ENCODE measurements at regions not wholly inside any gene's neighbourhood (a gene's known extent, or its start where the extent isn't known, plus 50 kb on each side); places are given as distances from the start of the nearest gene placed in this dataset.
"Not testable (repeated sequence)": the region's sequence is repeated elsewhere in the genome, so short reads cannot be mapped to it uniquely, and the experiment has no call there.

GRCh38 chr6:67790569-67790968, 844.5 kb upstream of the ADGRB3 start:
- H3K27ac ChIP-seq (ENCODE audit: low read length), result no peak overlapping the region
- no peaks in the 10 kb centered on the region for H3K4me1 ChIP-seq (ENCODE audit: control insufficient read depth, insufficient read depth, low read length)
- H3K36me3 ChIP-seq (ENCODE audit: control insufficient read depth in 2 of 2, insufficient read depth in 2 of 2, low read length in 2 of 2), result no peaks in the 10 kb centered on the region
- H3K9me3 ChIP-seq (ENCODE audit: control insufficient read depth in 2 of 2, low read length in 2 of 2), result no peaks in the 10 kb centered on the region
- H3K27me3 ChIP-seq (ENCODE audit: control insufficient read depth in 1 of 2, insufficient read depth in 2 of 2, low read length in 2 of 2), result no peaks in the 10 kb centered on the region
- no peak overlapping the region for H3K9ac ChIP-seq (ENCODE audit: low read length in 2 of 2)
- H3K4me3 ChIP-seq (ENCODE audit: low read length in 2 of 2), result no peak overlapping the region

DNA sequence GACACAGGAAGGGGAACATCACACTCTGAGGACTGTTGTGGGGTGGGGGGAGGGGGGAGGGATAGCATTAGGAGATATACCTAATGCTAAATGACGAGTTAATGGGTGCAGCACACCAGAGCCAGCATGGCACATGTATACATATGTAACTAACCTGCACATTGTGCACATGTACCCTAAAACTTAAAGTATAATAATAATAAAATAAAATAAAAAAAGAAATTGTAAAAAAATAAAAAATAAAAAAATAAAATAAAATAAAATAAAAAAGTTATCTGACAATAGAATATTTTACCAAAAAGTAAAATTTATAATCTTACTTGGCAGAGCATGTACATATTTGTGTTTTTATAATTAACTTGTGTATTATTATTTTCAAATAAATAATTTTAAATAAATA, 848.0 kb upstream of the ADGRB3 start:
- not testable (repeated sequence) for H3K27me3 ChIP-seq (ENCODE audit: control insufficient read depth in 1 of 2, insufficient read depth in 2 of 2, low read length in 2 of 2); H3K4me3 ChIP-seq (ENCODE audit: low read length in 2 of 2); H3K9ac ChIP-seq (ENCODE audit: low read length in 2 of 2); H3K9me3 ChIP-seq (ENCODE audit: control insufficient read depth in 2 of 2, low read length in 2 of 2); H3K36me3 ChIP-seq (ENCODE audit: control insufficient read depth in 2 of 2, insufficient read depth in 2 of 2, low read length in 2 of 2); H3K4me1 ChIP-seq (ENCODE audit: control insufficient read depth, insufficient read depth, low read length); H3K27ac ChIP-seq (ENCODE audit: low read length)

DNA sequence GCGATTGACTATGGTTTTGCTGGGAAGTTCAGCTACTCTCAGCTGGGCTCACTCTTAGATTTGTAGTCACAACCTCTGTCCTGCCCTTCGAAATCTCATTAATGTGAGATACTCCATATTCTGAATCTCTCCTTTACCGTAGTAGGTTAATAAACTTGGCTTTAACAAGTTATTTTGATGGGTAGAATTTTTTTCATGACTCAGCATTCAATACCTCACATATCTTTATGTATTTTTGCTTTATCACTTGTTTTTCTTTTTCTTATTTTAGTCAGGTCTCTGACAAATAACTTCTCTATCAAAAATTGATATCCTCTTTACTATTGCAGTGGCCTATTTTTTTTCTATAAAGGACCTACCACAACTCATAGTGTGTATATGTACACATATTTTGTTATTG, 855.2 kb upstream of the ADGRB3 start:
- H3K27ac ChIP-seq (ENCODE audit: low read length), result no peak overlapping the region

DNA sequence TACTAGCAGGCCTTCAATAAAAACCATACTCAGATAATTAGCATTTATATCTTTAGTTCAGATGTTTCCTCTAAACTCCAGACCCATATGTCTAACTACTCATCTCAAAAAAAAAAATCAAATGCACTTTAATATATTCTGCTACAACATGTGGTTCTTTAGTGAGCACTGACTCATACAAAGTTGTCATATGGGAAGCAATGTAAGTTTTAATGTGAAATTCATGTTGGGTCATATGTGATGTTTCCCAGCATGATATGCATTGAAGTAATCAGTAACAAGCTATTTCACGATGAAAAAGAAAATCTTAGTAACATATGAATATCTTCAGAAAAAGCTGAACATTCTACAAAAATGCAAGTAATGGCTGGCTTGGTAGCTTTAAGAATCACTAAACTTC, 859.7 kb upstream of the ADGRB3 start:
- Histone ChIP-seq H3K9ac (ENCODE audit: low read length in 2 of 2) (no peak overlapping the region), H3K36me3 (ENCODE audit: control insufficient read depth in 2 of 2, insufficient read depth in 2 of 2, low read length in 2 of 2) (no peaks in the 10 kb centered on the region), H3K9me3 (ENCODE audit: control insufficient read depth in 2 of 2, low read length in 2 of 2) (no peaks in the 10 kb centered on the region), H3K27ac (ENCODE audit: low read length) (no peak overlapping the region), H3K27me3 (ENCODE audit: control insufficient read depth in 1 of 2, insufficient read depth in 2 of 2, low read length in 2 of 2) (no peaks in the 10 kb centered on the region), H3K4me3 (ENCODE audit: low read length in 2 of 2) (no peak overlapping the region), H3K4me1 (ENCODE audit: control insufficient read depth, insufficient read depth, low read length) (no peaks in the 10 kb centered on the region)

More for the DNA sequence above, 855.2 kb upstream of the ADGRB3 start:
- H3K27me3 ChIP-seq (ENCODE audit: control insufficient read depth in 1 of 2, insufficient read depth in 2 of 2, low read length in 2 of 2), result no peaks in the 10 kb centered on the region
- H3K9me3 ChIP-seq (ENCODE audit: control insufficient read depth in 2 of 2, low read length in 2 of 2), result no peaks in the 10 kb centered on the region
- H3K4me3 ChIP-seq (ENCODE audit: low read length in 2 of 2), result no peak overlapping the region
- H3K36me3 ChIP-seq (ENCODE audit: control insufficient read depth in 2 of 2, insufficient read depth in 2 of 2, low read length in 2 of 2), result no peaks in the 10 kb centered on the region
- no peak overlapping the region for H3K9ac ChIP-seq (ENCODE audit: low read length in 2 of 2)
- H3K4me1 ChIP-seq (ENCODE audit: control insufficient read depth, insufficient read depth, low read length), result no peaks in the 10 kb centered on the region

- Histone ChIP-seq H3K9me3 (ENCODE audit: control insufficient read depth in 2 of 2, low read length in 2 of 2) (no peaks in the 10 kb centered on the region), H3K9ac (ENCODE audit: low read length in 2 of 2) (no peak overlapping the region), H3K4me1 (ENCODE audit: control insufficient read depth, insufficient read depth, low read length) (no peaks in the 10 kb centered on the region), H3K27ac (ENCODE audit: low read length) (no peak overlapping the region), H3K4me3 (ENCODE audit: low read length in 2 of 2) (no peak overlapping the region), H3K36me3 (ENCODE audit: control insufficient read depth in 2 of 2, insufficient read depth in 2 of 2, low read length in 2 of 2) (no peaks in the 10 kb centered on the region), H3K27me3 (ENCODE audit: control insufficient read depth in 1 of 2, insufficient read depth in 2 of 2, low read length in 2 of 2) (no peaks in the 10 kb centered on the region)
Measured at GRCh38 chr6:67768972-67769371, 866.1 kb upstream of the ADGRB3 start.

DNA sequence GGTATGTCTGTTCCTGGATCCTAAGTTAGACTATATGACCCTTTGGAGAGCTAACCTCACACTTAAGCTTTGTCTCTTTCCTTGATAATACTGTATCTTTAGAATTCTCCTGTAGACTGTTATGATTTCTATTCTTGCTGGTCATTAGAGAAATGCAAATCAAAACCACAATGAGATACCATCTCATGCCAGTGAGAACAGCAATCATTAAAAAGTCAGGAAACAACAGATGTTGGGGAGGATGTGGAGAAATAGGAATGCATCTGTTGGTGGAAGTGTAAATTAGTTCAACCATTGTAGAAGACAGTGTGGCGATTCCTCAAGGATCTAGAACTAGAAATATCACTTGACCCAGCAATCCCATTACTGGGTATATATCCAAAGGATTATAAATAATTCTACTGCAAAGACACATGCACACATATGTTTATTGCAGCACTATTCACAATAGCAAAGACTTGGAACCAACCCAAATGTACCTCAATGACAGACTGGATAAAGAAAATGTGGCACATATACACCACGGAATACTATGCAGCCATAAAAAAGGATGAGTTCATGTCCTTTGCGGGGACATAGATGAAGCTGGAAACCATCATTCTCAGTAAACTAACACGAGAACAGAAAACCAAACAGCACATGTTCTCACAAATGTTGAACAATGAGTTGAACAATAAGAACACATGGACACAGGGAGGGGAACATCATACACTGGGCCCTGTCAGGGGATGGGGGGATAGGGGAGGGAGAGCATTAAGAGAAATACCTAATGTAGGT, 867.8 kb upstream of the ADGRB3 start:
- not testable (repeated sequence) for H3K4me3 ChIP-seq (ENCODE audit: low read length in 2 of 2); H3K4me1 ChIP-seq (ENCODE audit: control insufficient read depth, insufficient read depth, low read length); H3K36me3 ChIP-seq (ENCODE audit: control insufficient read depth in 2 of 2, insufficient read depth in 2 of 2, low read length in 2 of 2); H3K27me3 ChIP-seq (ENCODE audit: control insufficient read depth in 1 of 2, insufficient read depth in 2 of 2, low read length in 2 of 2); H3K9me3 ChIP-seq (ENCODE audit: control insufficient read depth in 2 of 2, low read length in 2 of 2); H3K27ac ChIP-seq (ENCODE audit: low read length); H3K9ac ChIP-seq (ENCODE audit: low read length in 2 of 2)

DNA sequence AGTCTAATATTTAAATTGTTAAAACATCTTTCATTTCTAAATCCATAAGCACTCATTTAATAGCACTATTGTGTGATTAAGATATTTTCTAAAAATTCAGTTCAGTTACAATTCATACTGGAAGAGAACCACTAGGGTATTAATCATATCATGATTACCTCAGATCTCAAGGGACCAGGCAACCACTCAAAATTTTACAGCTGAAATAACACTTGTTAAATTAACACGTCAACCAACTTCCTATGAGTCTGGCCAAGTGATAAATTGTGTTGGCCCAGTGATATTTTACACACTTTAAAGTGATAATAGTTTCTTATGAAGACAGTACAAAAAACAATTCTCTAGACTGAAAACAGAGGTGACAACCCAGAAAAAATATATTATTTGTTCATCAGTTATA, 869.0 kb upstream of the ADGRB3 start:
- Histone ChIP-seq H3K4me3 (ENCODE audit: low read length in 2 of 2) (no peak overlapping the region), H3K36me3 (ENCODE audit: control insufficient read depth in 2 of 2, insufficient read depth in 2 of 2, low read length in 2 of 2) (no peaks in the 10 kb centered on the region), H3K27me3 (ENCODE audit: control insufficient read depth in 1 of 2, insufficient read depth in 2 of 2, low read length in 2 of 2) (no peaks in the 10 kb centered on the region), H3K4me1 (ENCODE audit: control insufficient read depth, insufficient read depth, low read length) (no peaks in the 10 kb centered on the region), H3K9me3 (ENCODE audit: control insufficient read depth in 2 of 2, low read length in 2 of 2) (no peaks in the 10 kb centered on the region), H3K9ac (ENCODE audit: low read length in 2 of 2) (no peak overlapping the region), H3K27ac (ENCODE audit: low read length) (no peak overlapping the region)

- Histone ChIP-seq H3K4me3 (ENCODE audit: low read length in 2 of 2) (no peak overlapping the region), H3K4me1 (ENCODE audit: control insufficient read depth, insufficient read depth, low read length) (no peaks in the 10 kb centered on the region)
Measured at GRCh38 chr6:67759001-67759400, 876.1 kb upstream of the ADGRB3 start.

GRCh38 chr6:67757465-67758033, 877.5 kb upstream of the ADGRB3 start:
- H3K9ac ChIP-seq (ENCODE audit: low read length in 2 of 2), result no peak overlapping the region
- H3K9me3 ChIP-seq (ENCODE audit: control insufficient read depth in 2 of 2, low read length in 2 of 2), result peaks cover 0 to 5% of the 10 kb centered on the region in 2 donors
- H3K4me1 ChIP-seq (ENCODE audit: control insufficient read depth, insufficient read depth, low read length), result no peaks in the 10 kb centered on the region
- H3K27me3 ChIP-seq (ENCODE audit: control insufficient read depth in 1 of 2, insufficient read depth in 2 of 2, low read length in 2 of 2), result no peaks in the 10 kb centered on the region
- no peaks in the 10 kb centered on the region for H3K36me3 ChIP-seq (ENCODE audit: control insufficient read depth in 2 of 2, insufficient read depth in 2 of 2, low read length in 2 of 2)
- H3K27ac ChIP-seq (ENCODE audit: low read length), result no peak overlapping the region
- H3K4me3 ChIP-seq (ENCODE audit: low read length in 2 of 2), result no peak overlapping the region

More at GRCh38 chr6:67759001-67759400, 876.1 kb upstream of the ADGRB3 start:
- Histone ChIP-seq H3K36me3 (ENCODE audit: control insufficient read depth in 2 of 2, insufficient read depth in 2 of 2, low read length in 2 of 2) (no peaks in the 10 kb centered on the region), H3K9ac (ENCODE audit: low read length in 2 of 2) (no peak overlapping the region), H3K9me3 (ENCODE audit: control insufficient read depth in 2 of 2, low read length in 2 of 2) (peaks cover 0 to 5% of the 10 kb centered on the region in 2 donors), H3K27me3 (ENCODE audit: control insufficient read depth in 1 of 2, insufficient read depth in 2 of 2, low read length in 2 of 2) (no peaks in the 10 kb centered on the region), H3K27ac (ENCODE audit: low read length) (no peak overlapping the region)

- no peaks in the 10 kb centered on the region for H3K27me3 ChIP-seq (ENCODE audit: control insufficient read depth in 1 of 2, insufficient read depth in 2 of 2, low read length in 2 of 2)
- H3K36me3 ChIP-seq (ENCODE audit: control insufficient read depth in 2 of 2, insufficient read depth in 2 of 2, low read length in 2 of 2), result no peaks in the 10 kb centered on the region
Measured at GRCh38 chr6:67748521-67748920, 886.6 kb upstream of the ADGRB3 start.

DNA sequence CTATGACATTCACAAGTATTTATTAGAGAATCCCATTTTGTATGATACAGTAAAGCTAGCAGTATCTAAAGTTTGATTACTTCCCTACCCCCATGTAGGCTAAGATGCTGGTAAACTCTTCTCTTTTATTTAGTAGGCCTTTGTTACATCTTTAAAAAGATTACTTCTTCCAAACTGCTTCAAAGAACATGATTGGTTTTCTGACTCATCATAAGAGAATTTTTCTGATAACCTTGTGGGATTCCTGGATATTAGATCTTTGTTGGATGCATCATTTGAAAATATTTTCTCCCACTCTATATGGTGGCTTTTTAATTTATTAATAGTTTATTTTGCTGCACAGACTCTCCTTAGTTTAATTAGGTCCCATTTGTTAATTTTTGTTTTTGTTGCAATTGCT, 898.3 kb upstream of the ADGRB3 start:
- Histone ChIP-seq H3K36me3 (ENCODE audit: control insufficient read depth in 2 of 2, insufficient read depth in 2 of 2, low read length in 2 of 2) (no peaks in the 10 kb centered on the region), H3K9me3 (ENCODE audit: control insufficient read depth in 2 of 2, low read length in 2 of 2) (peaks cover 0 to 2% of the 10 kb centered on the region in 2 donors), H3K4me1 (ENCODE audit: control insufficient read depth, insufficient read depth, low read length) (no peaks in the 10 kb centered on the region), H3K27ac (ENCODE audit: low read length) (no peak overlapping the region), H3K27me3 (ENCODE audit: control insufficient read depth in 1 of 2, insufficient read depth in 2 of 2, low read length in 2 of 2) (no peaks in the 10 kb centered on the region), H3K9ac (ENCODE audit: low read length in 2 of 2) (no peak overlapping the region), H3K4me3 (ENCODE audit: low read length in 2 of 2) (no peak overlapping the region)

More at GRCh38 chr6:67748521-67748920, 886.6 kb upstream of the ADGRB3 start:
- H3K9me3 ChIP-seq (ENCODE audit: control insufficient read depth in 2 of 2, low read length in 2 of 2), result no peaks in the 10 kb centered on the region
- no peak overlapping the region for H3K4me3 ChIP-seq (ENCODE audit: low read length in 2 of 2)
- H3K4me1 ChIP-seq (ENCODE audit: control insufficient read depth, insufficient read depth, low read length), result no peaks in the 10 kb centered on the region
- no peak overlapping the region for H3K9ac ChIP-seq (ENCODE audit: low read length in 2 of 2)
- no peak overlapping the region for H3K27ac ChIP-seq (ENCODE audit: low read length)
